GM12875 (cell line): ENCODE measurements at regions not wholly inside any gene's neighbourhood (a gene's known extent, or its start where the extent isn't known, plus 50 kb on each side); places are given as distances from the start of the nearest gene placed in this dataset.

Experiments
- H3K4me3 ChIP-seq: one replicate; pipeline ENCODE4 v1.5.1; 2011; ENCODE audit warnings: low read depth, low read length, control low read depth
- TF ChIP-seq, protein P1 (sequence below): IDR thresholded peaks from 2 replicates; pipeline ENCODE4 v1.5.1; 2011; ENCODE audit warnings: low read depth, mild to moderate bottlenecking, control low read depth, inconsistent platforms, low read length, moderate library complexity, borderline replicate concordance; ENCODE audit not compliant: insufficient read depth

- no peak overlapping the region for H3K4me3 ChIP-seq
- TF ChIP-seq, protein P1, sequence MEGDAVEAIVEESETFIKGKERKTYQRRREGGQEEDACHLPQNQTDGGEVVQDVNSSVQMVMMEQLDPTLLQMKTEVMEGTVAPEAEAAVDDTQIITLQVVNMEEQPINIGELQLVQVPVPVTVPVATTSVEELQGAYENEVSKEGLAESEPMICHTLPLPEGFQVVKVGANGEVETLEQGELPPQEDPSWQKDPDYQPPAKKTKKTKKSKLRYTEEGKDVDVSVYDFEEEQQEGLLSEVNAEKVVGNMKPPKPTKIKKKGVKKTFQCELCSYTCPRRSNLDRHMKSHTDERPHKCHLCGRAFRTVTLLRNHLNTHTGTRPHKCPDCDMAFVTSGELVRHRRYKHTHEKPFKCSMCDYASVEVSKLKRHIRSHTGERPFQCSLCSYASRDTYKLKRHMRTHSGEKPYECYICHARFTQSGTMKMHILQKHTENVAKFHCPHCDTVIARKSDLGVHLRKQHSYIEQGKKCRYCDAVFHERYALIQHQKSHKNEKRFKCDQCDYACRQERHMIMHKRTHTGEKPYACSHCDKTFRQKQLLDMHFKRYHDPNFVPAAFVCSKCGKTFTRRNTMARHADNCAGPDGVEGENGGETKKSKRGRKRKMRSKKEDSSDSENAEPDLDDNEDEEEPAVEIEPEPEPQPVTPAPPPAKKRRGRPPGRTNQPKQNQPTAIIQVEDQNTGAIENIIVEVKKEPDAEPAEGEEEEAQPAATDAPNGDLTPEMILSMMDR = no peak
These were observed 113.0 kb downstream of the TMEM30B start for GRCh38 chr14:61168141-61168540.

- TF ChIP-seq, protein P1 = no peak
- no peak overlapping the region for H3K4me3 ChIP-seq
These were observed 113.5 kb downstream of the TMEM30B start for GRCh38 chr14:61167642-61168041.

- H3K4me3 ChIP-seq = no peak overlapping the region
- TF ChIP-seq, protein P1 = no peak
These were observed 120.3 kb downstream of the TMEM30B start for GRCh38 chr14:61160798-61161197.

DNA sequence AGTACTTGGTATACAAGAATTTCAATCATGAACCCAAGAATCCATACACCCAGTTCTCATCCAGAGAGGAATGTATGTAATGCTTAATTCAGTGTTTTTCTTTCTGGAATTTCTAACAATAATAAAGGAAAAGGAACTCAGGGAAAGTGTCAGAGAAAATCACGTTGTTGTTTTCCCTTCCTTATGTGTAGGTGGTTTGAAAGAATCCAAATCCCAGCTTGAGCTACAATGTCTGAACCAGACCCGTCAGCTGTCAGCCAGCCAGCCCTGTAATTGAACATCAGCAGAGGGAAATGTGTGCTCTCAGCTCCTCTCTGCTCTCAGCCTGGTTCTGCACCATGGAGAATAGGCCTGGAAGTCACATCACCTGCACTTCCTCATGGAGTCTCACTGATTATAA, 126.5 kb downstream of the TMEM30B start:
- TF ChIP-seq, protein P1 = no peak

GRCh38 chr14:61153914-61154545, 127.1 kb downstream of the TMEM30B start:
- TF ChIP-seq, protein P1 = no peak
- H3K4me3 ChIP-seq = no peak overlapping the region

More for the DNA sequence above, 126.5 kb downstream of the TMEM30B start:
- no peak overlapping the region for H3K4me3 ChIP-seq

- no peak overlapping the region for H3K4me3 ChIP-seq
- TF ChIP-seq, protein P1 = no peak
These were observed 127.7 kb downstream of the TMEM30B start for GRCh38 chr14:61153431-61153830.

DNA sequence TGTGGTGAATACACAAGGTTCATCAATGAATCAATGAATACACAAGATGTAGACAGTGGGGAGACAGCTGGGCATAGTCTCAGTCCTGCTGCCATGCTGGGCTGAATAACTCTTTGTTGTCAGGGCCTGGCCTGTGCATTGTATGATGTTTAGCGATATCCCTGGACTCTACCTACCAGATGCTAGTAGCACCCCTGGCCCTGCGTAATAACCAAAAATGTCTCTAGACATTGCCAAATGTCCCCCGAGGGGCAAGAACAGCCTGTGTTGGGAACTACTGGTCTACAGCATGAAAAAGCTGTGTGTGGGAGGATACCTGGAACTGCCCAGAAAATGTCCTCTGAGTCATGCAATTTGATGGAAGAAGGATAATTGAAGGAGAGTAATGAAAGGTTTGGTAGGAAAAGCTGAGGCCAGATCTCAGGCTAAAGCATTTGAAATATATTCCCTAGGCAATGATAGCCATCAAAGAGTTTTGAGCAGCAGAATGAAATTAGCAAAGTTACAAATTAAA, 128.2 kb downstream of the TMEM30B start:
- no peak overlapping the region for H3K4me3 ChIP-seq
- TF ChIP-seq, protein P1 = no peak
